ENCODE measurements at regions not wholly inside any gene's neighbourhood (a gene's known extent, or its start where the extent isn't known, plus 50 kb on each side); places are given as distances from the start of the nearest gene placed in this dataset.

- no peak for TF ChIP-seq EP300 (IDR thresholded peaks at IDR 0.05; ENCODE audit: borderline replicate concordance in 1 of 2, low read depth in 1 of 2, low read length in 1 of 2)
- no peak for TF ChIP-seq POLR2AphosphoS5 (IDR thresholded peaks at IDR 0.05; ENCODE audit: low read depth, low read length)
- no peak for TF ChIP-seq MXI1 (IDR thresholded peaks at IDR 0.05; ENCODE audit: low read depth, low read length)
- TF ChIP-seq IRF3 (IDR thresholded peaks at IDR 0.05; ENCODE audit: low read depth, low read length), result no peak
Observed at GRCh38 chr9:97186493-97186892, 121.0 kb upstream of the CCDC180 start.

All from SK-N-SH (cell line).